Sigmoid colon (tissue), 4 donors: ENCODE measurements at regions not wholly inside any gene's neighbourhood (a gene's known extent, or its start where the extent isn't known, plus 50 kb on each side); places are given as distances from the start of the nearest gene placed in this dataset.

Experiments
- CTCF ChIP-seq, 4 experiments: fragments of 450-650 bp in 3 of 4; fragments of 200-600 bp in 1 of 4; IDR thresholded peaks; one replicate each; pipeline ENCODE4 v1.5.1; 2016 to 2019; ENCODE audit warnings: antibody characterized with exemption in 4 of 4, mild to moderate bottlenecking in 3 of 4, moderate library complexity in 2 of 4
- EP300 ChIP-seq, 4 donors: sonication (generic); formaldehyde crosslinking; IDR thresholded peaks; one replicate each; pipeline ENCODE4 v1.6.1; 2017; ENCODE audit warnings: antibody characterized with exemption in 4 of 4
- POLR2A ChIP-seq, 2 donors: fragments of 450-650 bp; IDR thresholded peaks; one replicate each; pipeline ENCODE4 v1.6.1; 2016; ENCODE audit warnings: antibody characterized with exemption in 2 of 2, mild to moderate bottlenecking in 2 of 2, moderate library complexity in 2 of 2
- POLR2AphosphoS5 ChIP-seq, 4 donors: sonication (generic); formaldehyde crosslinking; IDR thresholded peaks; one replicate each; pipeline ENCODE4 v1.6.1; 2017; ENCODE audit warnings: antibody characterized with exemption in 4 of 4

DNA sequence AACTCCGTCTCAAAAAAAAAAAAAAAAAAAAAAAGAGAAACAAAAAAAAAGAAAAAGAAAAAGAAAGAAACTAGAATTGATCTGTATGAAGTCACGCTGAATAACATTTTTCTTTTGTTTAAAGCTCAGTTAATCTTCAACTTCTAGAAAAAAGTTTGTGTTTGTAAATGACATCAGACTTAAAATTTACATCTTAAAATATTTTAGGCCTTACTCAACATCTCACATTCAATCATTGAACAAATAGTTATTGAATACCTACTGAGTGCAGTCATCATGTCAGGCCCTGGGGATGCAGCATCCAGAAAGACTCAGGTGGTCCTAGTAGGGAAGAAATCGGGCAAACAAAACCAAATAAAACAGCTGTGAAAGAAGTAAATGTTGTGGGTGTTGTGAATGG is 292.3 kb upstream of the FANCL start:
- TF ChIP-seq EP300 (IDR thresholded peaks at IDR 0.05) (no peak), CTCF (IDR thresholded peaks at IDR 0.05) (no peak), POLR2A (IDR thresholded peaks at IDR 0.05) (no peak), POLR2AphosphoS5 (IDR thresholded peaks at IDR 0.05) (no peak)
